ENCODE measurements at regions not wholly inside any gene's neighbourhood (a gene's known extent, or its start where the extent isn't known, plus 50 kb on each side); places are given as distances from the start of the nearest gene placed in this dataset.

DNA sequence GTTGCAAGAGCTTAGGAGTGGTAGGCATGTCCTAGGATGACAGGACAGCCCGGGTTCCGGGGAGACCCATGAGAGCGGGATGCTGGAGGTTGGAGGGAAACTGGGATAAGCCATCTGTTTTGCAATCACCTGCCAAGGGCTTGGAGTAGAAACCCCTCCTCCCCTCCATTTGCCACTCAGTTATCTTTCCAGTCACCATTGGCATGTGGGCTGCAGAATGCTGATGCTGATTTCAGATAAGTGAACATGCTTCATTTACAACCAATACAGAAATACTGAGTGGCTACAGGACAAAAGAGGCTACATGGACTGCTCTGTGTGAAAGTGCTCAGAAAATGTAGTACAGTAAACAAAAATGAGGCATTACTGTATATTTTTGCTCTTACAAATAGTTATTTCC, 93.4 kb upstream of the KIF2A start:
- TF ChIP-seq RAD21 (IDR thresholded peaks at IDR 0.05) (no peak), TAF1 (conservative IDR thresholded peaks at IDR 0.05) (no peak), FOXA1 (IDR thresholded peaks at IDR 0.05) (no peak), RXRA (IDR thresholded peaks at IDR 0.05) (no peak)
- TF ChIP-seq, protein P1, sequence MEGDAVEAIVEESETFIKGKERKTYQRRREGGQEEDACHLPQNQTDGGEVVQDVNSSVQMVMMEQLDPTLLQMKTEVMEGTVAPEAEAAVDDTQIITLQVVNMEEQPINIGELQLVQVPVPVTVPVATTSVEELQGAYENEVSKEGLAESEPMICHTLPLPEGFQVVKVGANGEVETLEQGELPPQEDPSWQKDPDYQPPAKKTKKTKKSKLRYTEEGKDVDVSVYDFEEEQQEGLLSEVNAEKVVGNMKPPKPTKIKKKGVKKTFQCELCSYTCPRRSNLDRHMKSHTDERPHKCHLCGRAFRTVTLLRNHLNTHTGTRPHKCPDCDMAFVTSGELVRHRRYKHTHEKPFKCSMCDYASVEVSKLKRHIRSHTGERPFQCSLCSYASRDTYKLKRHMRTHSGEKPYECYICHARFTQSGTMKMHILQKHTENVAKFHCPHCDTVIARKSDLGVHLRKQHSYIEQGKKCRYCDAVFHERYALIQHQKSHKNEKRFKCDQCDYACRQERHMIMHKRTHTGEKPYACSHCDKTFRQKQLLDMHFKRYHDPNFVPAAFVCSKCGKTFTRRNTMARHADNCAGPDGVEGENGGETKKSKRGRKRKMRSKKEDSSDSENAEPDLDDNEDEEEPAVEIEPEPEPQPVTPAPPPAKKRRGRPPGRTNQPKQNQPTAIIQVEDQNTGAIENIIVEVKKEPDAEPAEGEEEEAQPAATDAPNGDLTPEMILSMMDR (IDR thresholded peaks at IDR 0.05; ENCODE audit: low read depth, low read length, missing input control) = no peak
